ENCODE measurements at regions not wholly inside any gene's neighbourhood (a gene's known extent, or its start where the extent isn't known, plus 50 kb on each side); places are given as distances from the start of the nearest gene placed in this dataset.

GRCh38 chr11:14585438-14585837 lies 58.2 kb upstream of the PDE3B start:
- TF ChIP-seq EZH2 (IDR thresholded peaks at IDR 0.05; ENCODE audit: borderline replicate concordance, low read length), result no peak
- TF ChIP-seq, protein P1, sequence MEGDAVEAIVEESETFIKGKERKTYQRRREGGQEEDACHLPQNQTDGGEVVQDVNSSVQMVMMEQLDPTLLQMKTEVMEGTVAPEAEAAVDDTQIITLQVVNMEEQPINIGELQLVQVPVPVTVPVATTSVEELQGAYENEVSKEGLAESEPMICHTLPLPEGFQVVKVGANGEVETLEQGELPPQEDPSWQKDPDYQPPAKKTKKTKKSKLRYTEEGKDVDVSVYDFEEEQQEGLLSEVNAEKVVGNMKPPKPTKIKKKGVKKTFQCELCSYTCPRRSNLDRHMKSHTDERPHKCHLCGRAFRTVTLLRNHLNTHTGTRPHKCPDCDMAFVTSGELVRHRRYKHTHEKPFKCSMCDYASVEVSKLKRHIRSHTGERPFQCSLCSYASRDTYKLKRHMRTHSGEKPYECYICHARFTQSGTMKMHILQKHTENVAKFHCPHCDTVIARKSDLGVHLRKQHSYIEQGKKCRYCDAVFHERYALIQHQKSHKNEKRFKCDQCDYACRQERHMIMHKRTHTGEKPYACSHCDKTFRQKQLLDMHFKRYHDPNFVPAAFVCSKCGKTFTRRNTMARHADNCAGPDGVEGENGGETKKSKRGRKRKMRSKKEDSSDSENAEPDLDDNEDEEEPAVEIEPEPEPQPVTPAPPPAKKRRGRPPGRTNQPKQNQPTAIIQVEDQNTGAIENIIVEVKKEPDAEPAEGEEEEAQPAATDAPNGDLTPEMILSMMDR (IDR thresholded peaks at IDR 0.05; ENCODE audit: low read length), result no peak
- Histone ChIP-seq H3F3A (ENCODE audit: insufficient read depth, low read length) (no peaks in the 10 kb centered on the region), H4K20me1 (ENCODE audit: insufficient read depth, low read length) (no peaks in the 10 kb centered on the region), H3K27me3 (ENCODE audit: insufficient read depth, low read length) (no peaks in the 10 kb centered on the region), H2AFZ (ENCODE audit: low read length) (no peak overlapping the region), H3K4me2 (ENCODE audit: low read length) (no peak overlapping the region), H3K27ac (ENCODE audit: low read depth, low read length, poor library complexity, severe bottlenecking) (no peak overlapping the region), H3K36me3 (ENCODE audit: insufficient read depth, low read length) (no peaks in the 10 kb centered on the region), H3K79me2 (ENCODE audit: insufficient read depth, low read length) (no peaks in the 10 kb centered on the region), H3K9me2 (ENCODE audit: low read depth, low read length) (no peaks in the 10 kb centered on the region), H3K4me3 (ENCODE audit: low read depth, low read length, poor library complexity, severe bottlenecking) (no peak overlapping the region), H3K9ac (ENCODE audit: low read length) (no peak overlapping the region), H3K9me3 (ENCODE audit: low read length) (no peaks in the 10 kb centered on the region), H3K4me1 (ENCODE audit: insufficient read depth, low read length, severe bottlenecking) (peaks cover 13% of the 10 kb centered on the region)

- Histone ChIP-seq H3K4me1 (ENCODE audit: insufficient read depth, low read length, severe bottlenecking) (peaks cover 13% of the 10 kb centered on the region), H3K9me2 (ENCODE audit: low read depth, low read length) (no peaks in the 10 kb centered on the region), H3K36me3 (ENCODE audit: insufficient read depth, low read length) (no peaks in the 10 kb centered on the region; the same call in 1 of the 2 replicates), H3K79me2 (ENCODE audit: insufficient read depth, low read length) (no peaks in the 10 kb centered on the region), H3K4me2 (ENCODE audit: low read length) (no peak overlapping the region), H3K4me3 (ENCODE audit: low read depth, low read length, poor library complexity, severe bottlenecking) (no peak overlapping the region), H3F3A (ENCODE audit: insufficient read depth, low read length) (no peaks in the 10 kb centered on the region), H2AFZ (ENCODE audit: low read length) (no peak overlapping the region), H3K9ac (ENCODE audit: low read length) (no peak overlapping the region), H4K20me1 (ENCODE audit: insufficient read depth, low read length) (no peaks in the 10 kb centered on the region), H3K27ac (ENCODE audit: low read depth, low read length, poor library complexity, severe bottlenecking) (no peak overlapping the region), H3K9me3 (ENCODE audit: low read length) (no peaks in the 10 kb centered on the region), H3K27me3 (ENCODE audit: insufficient read depth, low read length) (no peaks in the 10 kb centered on the region)
- no peak for TF ChIP-seq EZH2 (IDR thresholded peaks at IDR 0.05; ENCODE audit: borderline replicate concordance, low read length)
- TF ChIP-seq, protein P1 (IDR thresholded peaks at IDR 0.05; ENCODE audit: low read length), result no peak
These were observed 56.3 kb upstream of the PDE3B start for GRCh38 chr11:14587258-14587657.

DNA sequence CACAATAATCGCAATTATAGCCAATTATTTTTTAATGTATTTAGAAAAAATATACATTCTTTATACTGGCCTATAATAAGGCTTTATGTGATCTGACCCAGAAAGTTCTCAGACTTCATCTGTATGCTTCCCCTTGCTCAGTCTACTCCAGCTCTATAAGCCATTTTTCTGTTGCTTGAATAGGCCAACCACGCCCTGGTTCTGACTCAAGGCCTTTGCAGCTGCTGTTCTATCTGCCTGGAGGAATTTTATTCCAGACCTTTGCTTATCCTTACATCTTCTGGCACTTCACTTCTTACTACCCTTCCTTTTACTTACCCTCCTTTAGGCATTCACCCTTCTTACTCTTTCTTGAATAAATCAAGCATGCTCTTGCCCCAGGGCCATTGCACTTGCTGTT lies 54.9 kb upstream of the PDE3B start:
- no peaks in the 10 kb centered on the region; the same call in 1 of the 2 replicates for H3K36me3 ChIP-seq (ENCODE audit: insufficient read depth, low read length)
- H4K20me1 ChIP-seq (ENCODE audit: insufficient read depth, low read length), result no peaks in the 10 kb centered on the region
- no peaks in the 10 kb centered on the region for H3F3A ChIP-seq (ENCODE audit: insufficient read depth, low read length)
- H3K4me2 ChIP-seq (ENCODE audit: low read length), result no peak overlapping the region
- H3K9me3 ChIP-seq (ENCODE audit: low read length), result no peaks in the 10 kb centered on the region
- no peaks in the 10 kb centered on the region for H3K9me2 ChIP-seq (ENCODE audit: low read depth, low read length)
- no peak overlapping the region for H3K9ac ChIP-seq (ENCODE audit: low read length)
- H3K27ac ChIP-seq (ENCODE audit: low read depth, low read length, poor library complexity, severe bottlenecking), result no peak overlapping the region
- no peak overlapping the region for H3K4me3 ChIP-seq (ENCODE audit: low read depth, low read length, poor library complexity, severe bottlenecking)
- H3K27me3 ChIP-seq (ENCODE audit: insufficient read depth, low read length), result no peaks in the 10 kb centered on the region
- no peak overlapping the region for H2AFZ ChIP-seq (ENCODE audit: low read length)
- H3K79me2 ChIP-seq (ENCODE audit: insufficient read depth, low read length), result no peaks in the 10 kb centered on the region
- no peak for TF ChIP-seq EZH2 (IDR thresholded peaks at IDR 0.05; ENCODE audit: borderline replicate concordance, low read length)
- TF ChIP-seq, protein P1 (IDR thresholded peaks at IDR 0.05; ENCODE audit: low read length), result no peak
- peaks cover 8% of the 10 kb centered on the region for H3K4me1 ChIP-seq (ENCODE audit: insufficient read depth, low read length, severe bottlenecking)
